Pancreas (tissue), 10 donors: ENCODE measurements at regions not wholly inside any gene's neighbourhood (a gene's known extent, or its start where the extent isn't known, plus 50 kb on each side); places are given as distances from the start of the nearest gene placed in this dataset.

ENCODE experiments used
- ATAC-seq, 4 donors: fragments of 200-7000 bp; cut with Tn5 transposase; one replicate each; pipeline versions ENCODE4 v1.8.0 to v1.9.1; 2020; ENCODE audit warnings: mild to moderate bottlenecking in 4 of 4, moderate library complexity in 4 of 4
- DNase-seq, 6 donors: peaks; one replicate each; pipeline ENCODE4 v3.0.0-alpha.2; 2020
- FAIRE-seq: peaks from 2 replicates; lab custom pipeline; 2012; peaks lifted over from hg19 to GRCh38; lab: Jason Lieb, UNC
- H3K27ac ChIP-seq, 4 donors: fragments of 200-600 bp; sonication (generic); 1 replicate in 3 of 4; 2 replicates in 1 of 4; pipeline versions ENCODE4 v1.5.0 to v1.8.0; 2020
- H3K27me3 ChIP-seq, 4 donors: fragments of 200-600 bp; one replicate each; pipeline ENCODE4 v1.8.0; 2021
- H3K36me3 ChIP-seq, 3 donors: fragments of 200-600 bp; sonication (generic) in 1 of 3; one replicate each; pipeline versions ENCODE4 v1.5.0 to v1.8.0; 2020 to 2021
- H3K4me1 ChIP-seq, 3 donors: fragments of 200-600 bp; one replicate each; pipeline ENCODE4 v1.8.0; 2021
- H3K4me3 ChIP-seq, 4 donors: fragments of 200-600 bp; sonication (generic) in 2 of 4; one replicate each; pipeline versions ENCODE4 v1.5.0 to v1.8.0; 2020 to 2021
- H3K9me3 ChIP-seq, 4 donors: fragments of 200-600 bp; one replicate each; pipeline ENCODE4 v1.8.0; 2021
- WGBS, 2 donors: extraction: QIAGEN DNeasy Blood & Tissue Kit; methylation state at CpG; one replicate each; pipeline ENCODE4 v1.1.7; 2013; 5-methylcytosine and 5-hydroxymethylcytosine counted together
- intact Hi-C, 3 donors: fragments of 100-400 bp; cut with DNase I; formaldehyde crosslinking; loops; one replicate each; pipeline versions ENCODE4 v1.11.1 to v1.14.2; 2022
- TF ChIP-seq, protein P1 (sequence below), 4 donors: fragments of 200-600 bp; sonication (generic) in 3 of 4; IDR thresholded peaks; one replicate each; pipeline versions ENCODE4 v1.5.0 to v1.8.0; 2021; ENCODE audit warnings: antibody characterized with exemption in 4 of 4
- donor health status: healthy with polysubstance abuse.
- donor health status: DM: no; HTN: no; CAD: no; lungs with moderate emphysema.
- donor health status: DM: no; HTN: no; CAD: no.
- donor health status: control.
- donor health status: control.
- donor health status: Bipolar disorder and iron deficiency.
- donor health status: DM: yes; HTN: yes; CAD: no.
- donor health status: DM: no; HTN: no; CAD: no.
- donor health status: DM: no; HTN: no; CAD: no.
- donor health status: DM: yes; HTN: yes; CAD: no.

DNA sequence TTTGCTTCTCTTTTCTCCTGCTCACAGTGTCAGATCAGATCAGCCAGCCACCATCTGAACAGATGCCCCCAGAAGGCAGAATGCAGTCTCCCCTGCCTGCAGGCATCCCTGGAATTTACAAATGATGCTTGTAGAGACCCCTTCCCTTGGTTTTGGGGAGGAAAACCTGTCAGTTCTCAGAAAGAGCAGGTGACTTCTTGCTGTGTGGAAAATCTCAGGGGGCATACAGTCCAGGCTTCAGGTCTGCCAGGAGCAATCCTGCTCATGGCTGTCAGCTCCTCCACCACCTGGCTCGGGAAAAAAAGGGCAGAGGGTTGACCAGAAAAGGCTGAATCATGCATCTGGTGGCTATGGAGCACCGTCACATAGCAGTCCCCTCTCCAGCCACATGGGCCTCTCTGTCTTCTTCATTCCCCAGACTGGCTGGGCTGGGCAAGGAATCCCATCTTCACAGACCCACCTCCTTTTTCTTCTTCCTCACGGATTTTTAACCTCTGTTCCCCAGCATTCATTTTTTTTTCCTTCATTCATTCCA, 107.0 kb downstream of the KCNF1 start:
- intact Hi-C loops: no loop called here
- H3K4me3 ChIP-seq: no peak overlapping the region
- H3K9me3 ChIP-seq: no peaks in the 10 kb centered on the region
- peaks cover 0 to 3% (median 0%) of the 10 kb centered on the region in 3 donors for H3K4me1 ChIP-seq
- TF ChIP-seq, protein P1, sequence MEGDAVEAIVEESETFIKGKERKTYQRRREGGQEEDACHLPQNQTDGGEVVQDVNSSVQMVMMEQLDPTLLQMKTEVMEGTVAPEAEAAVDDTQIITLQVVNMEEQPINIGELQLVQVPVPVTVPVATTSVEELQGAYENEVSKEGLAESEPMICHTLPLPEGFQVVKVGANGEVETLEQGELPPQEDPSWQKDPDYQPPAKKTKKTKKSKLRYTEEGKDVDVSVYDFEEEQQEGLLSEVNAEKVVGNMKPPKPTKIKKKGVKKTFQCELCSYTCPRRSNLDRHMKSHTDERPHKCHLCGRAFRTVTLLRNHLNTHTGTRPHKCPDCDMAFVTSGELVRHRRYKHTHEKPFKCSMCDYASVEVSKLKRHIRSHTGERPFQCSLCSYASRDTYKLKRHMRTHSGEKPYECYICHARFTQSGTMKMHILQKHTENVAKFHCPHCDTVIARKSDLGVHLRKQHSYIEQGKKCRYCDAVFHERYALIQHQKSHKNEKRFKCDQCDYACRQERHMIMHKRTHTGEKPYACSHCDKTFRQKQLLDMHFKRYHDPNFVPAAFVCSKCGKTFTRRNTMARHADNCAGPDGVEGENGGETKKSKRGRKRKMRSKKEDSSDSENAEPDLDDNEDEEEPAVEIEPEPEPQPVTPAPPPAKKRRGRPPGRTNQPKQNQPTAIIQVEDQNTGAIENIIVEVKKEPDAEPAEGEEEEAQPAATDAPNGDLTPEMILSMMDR (IDR thresholded peaks at IDR 0.05): no peak
- DNase-seq (no peak), ATAC-seq (no peak), FAIRE-seq (no peak)
- no peak overlapping the region for H3K27ac ChIP-seq
- no peaks in the 10 kb centered on the region for H3K27me3 ChIP-seq
- no peaks in the 10 kb centered on the region for H3K36me3 ChIP-seq
- WGBS, 2 donors: 75 to 82% methylated on average over 3 of the region's 3 CpGs

DNA sequence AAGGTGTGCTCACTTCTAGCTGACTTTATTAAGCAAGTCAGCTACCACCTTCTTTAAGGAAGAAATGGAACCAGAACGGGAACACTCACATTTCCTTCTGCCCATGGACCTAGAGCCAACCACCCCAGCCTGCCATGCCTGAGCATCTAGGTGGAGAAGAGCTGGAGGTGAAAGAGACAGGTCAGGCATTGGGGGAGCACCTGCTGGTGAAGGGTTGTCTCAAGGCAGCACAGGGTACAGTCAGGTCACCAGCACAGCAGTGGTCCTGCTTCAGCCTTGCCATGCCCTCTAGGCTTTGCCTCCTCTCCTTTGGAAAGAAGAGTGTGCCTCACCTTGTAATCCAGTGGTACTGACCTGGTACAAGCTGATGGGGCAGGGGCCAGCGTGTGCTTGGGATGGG, 107.9 kb downstream of the KCNF1 start:
- intact Hi-C loops: no loop called here
- WGBS, 2 donors: 89 to 90% methylated on average over 2 of the region's 2 CpGs
- DNase-seq: no peak
- TF ChIP-seq, protein P1 (IDR thresholded peaks at IDR 0.05): no peak
- Histone ChIP-seq H3K36me3 (no peaks in the 10 kb centered on the region), H3K27me3 (no peaks in the 10 kb centered on the region), H3K4me3 (no peak overlapping the region), H3K27ac (no peak overlapping the region), H3K9me3 (no peaks in the 10 kb centered on the region), H3K4me1 (peaks cover 0 to 3% (median 0%) of the 10 kb centered on the region in 3 donors)
- no peak for FAIRE-seq
- no peak for ATAC-seq

GRCh38 chr2:11022064-11022463, 110.3 kb downstream of the KCNF1 start:
- H3K9me3 ChIP-seq: no peaks in the 10 kb centered on the region
- H3K27me3 ChIP-seq: no peaks in the 10 kb centered on the region
- H3K36me3 ChIP-seq: no peaks in the 10 kb centered on the region
- TF ChIP-seq, protein P1 (IDR thresholded peaks at IDR 0.05): no peak
- DNase-seq: no peak
- no peak for FAIRE-seq
- H3K4me1 ChIP-seq: peaks cover 0 to 3% (median 0%) of the 10 kb centered on the region in 3 donors
- intact Hi-C loops: no loop called here
- H3K27ac ChIP-seq: no peak overlapping the region
- WGBS, 2 donors: 93 to 94% methylated on average over 6 of the region's 6 CpGs
- no peak for ATAC-seq
- H3K4me3 ChIP-seq: no peak overlapping the region

DNA sequence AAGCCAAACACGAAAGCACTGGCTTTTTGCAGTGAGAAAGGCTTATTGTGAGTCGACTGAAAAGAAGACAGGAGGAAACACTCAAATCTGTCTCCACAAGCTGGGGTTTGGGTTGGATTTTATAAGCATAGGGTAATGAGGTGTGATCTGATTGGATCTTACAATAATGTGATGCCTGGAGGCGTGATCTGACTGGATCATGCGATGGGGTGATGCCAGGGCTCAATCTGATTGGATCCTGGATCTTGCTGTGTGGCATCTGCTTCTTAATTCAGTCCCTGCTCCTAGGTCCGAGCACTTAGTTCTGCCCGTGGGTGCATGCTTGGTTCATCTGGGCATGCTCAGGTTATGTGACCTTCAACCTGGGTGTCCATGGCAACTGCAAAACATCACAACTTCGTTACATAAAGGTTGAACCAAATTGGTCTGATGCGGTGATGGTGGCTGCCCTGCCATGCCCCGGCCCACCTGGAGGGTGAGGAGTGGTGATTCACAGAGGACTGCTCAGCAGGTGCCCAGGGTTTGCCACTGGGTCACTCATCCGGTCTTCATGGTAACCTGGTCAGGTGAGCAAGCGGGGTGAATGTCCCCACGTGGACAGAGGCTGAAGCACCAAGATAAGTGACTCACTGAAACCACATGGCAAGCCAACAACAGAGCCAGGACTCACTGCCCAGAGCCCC, 111.0 kb downstream of the KCNF1 start:
- peak in 2 of 4 donors; percentile 16 to 22 for ATAC-seq
- FAIRE-seq: no peak

More for the DNA sequence above, 111.0 kb downstream of the KCNF1 start:
- no peaks in the 10 kb centered on the region for H3K9me3 ChIP-seq
- no peaks in the 10 kb centered on the region for H3K36me3 ChIP-seq
- no peak overlapping the region for H3K27ac ChIP-seq
- WGBS, 2 donors: 80 to 82% methylated on average over 12 of the region's 12 CpGs
- intact Hi-C loops: no loop called here
- H3K4me1 ChIP-seq: peaks cover 0 to 3% (median 0%) of the 10 kb centered on the region in 3 donors
- H3K27me3 ChIP-seq: no peaks in the 10 kb centered on the region
- H3K4me3 ChIP-seq: no peak overlapping the region
- peak in 2 of 6 donors; percentile 19 to 36 for DNase-seq
- TF ChIP-seq, protein P1 (IDR thresholded peaks at IDR 0.05): no peak
